Activated naive CD4-positive, alpha-beta T cell treated with anti-CD3 and anti-CD28 coated beads, Interleukin-2, amount 50 U/mL, for 24 hours (primary cell): ENCODE measurements at regions not wholly inside any gene's neighbourhood (a gene's known extent, or its start where the extent isn't known, plus 50 kb on each side); places are given as distances from the start of the nearest gene placed in this dataset.

Source experiments
- H3K27ac Mint-ChIP-seq: one replicate; pipeline ENCODE4 v1.8.0; 2021; ENCODE audit warnings: mild to moderate bottlenecking, mixed read lengths
- H3K27me3 Mint-ChIP-seq: one replicate; pipeline ENCODE4 v1.8.0; 2021; ENCODE audit warnings: mixed read lengths
- H3K36me3 Mint-ChIP-seq: one replicate; pipeline ENCODE4 v1.8.0; 2021; ENCODE audit warnings: mixed read lengths
- H3K4me1 Mint-ChIP-seq: one replicate; pipeline ENCODE4 v1.8.0; 2021; ENCODE audit warnings: mixed read lengths
- H3K4me3 Mint-ChIP-seq: one replicate; pipeline ENCODE4 v1.8.0; 2021; ENCODE audit warnings: mild to moderate bottlenecking, mixed read lengths
- H3K9me3 Mint-ChIP-seq: one replicate; pipeline ENCODE4 v1.8.0; 2021; ENCODE audit warnings: mixed read lengths

GRCh38 chr4:115749404-115749803, 636.0 kb upstream of the NDST4 start:
- peaks cover 7% of the 10 kb centered on the region for H3K9me3 Mint-ChIP-seq
- H3K27ac Mint-ChIP-seq: no peak overlapping the region
- no peaks in the 10 kb centered on the region for H3K36me3 Mint-ChIP-seq
- H3K27me3 Mint-ChIP-seq: no peaks in the 10 kb centered on the region
- no peak overlapping the region for H3K4me3 Mint-ChIP-seq
- no peaks in the 10 kb centered on the region for H3K4me1 Mint-ChIP-seq

- H3K36me3 Mint-ChIP-seq: no peaks in the 10 kb centered on the region
- H3K4me3 Mint-ChIP-seq: no peak overlapping the region
- no peaks in the 10 kb centered on the region for H3K9me3 Mint-ChIP-seq
- no peak overlapping the region for H3K27ac Mint-ChIP-seq
- no peaks in the 10 kb centered on the region for H3K4me1 Mint-ChIP-seq
- no peaks in the 10 kb centered on the region for H3K27me3 Mint-ChIP-seq
These were observed 627.4 kb upstream of the NDST4 start for GRCh38 chr4:115740806-115741205.

GRCh38 chr4:115729739-115730266, 616.4 kb upstream of the NDST4 start:
- Mint-ChIP-seq H3K9me3 (no peaks in the 10 kb centered on the region), H3K4me3 (no peak overlapping the region), H3K27ac (no peak overlapping the region), H3K4me1 (no peaks in the 10 kb centered on the region), H3K27me3 (no peaks in the 10 kb centered on the region), H3K36me3 (no peaks in the 10 kb centered on the region)

- Mint-ChIP-seq H3K27me3 (no peaks in the 10 kb centered on the region), H3K27ac (no peak overlapping the region), H3K4me1 (no peaks in the 10 kb centered on the region), H3K36me3 (no peaks in the 10 kb centered on the region), H3K4me3 (no peak overlapping the region), H3K9me3 (no peaks in the 10 kb centered on the region)
These were observed 610.2 kb upstream of the NDST4 start for GRCh38 chr4:115723621-115724020.

- no peaks in the 10 kb centered on the region for H3K27me3 Mint-ChIP-seq
- H3K9me3 Mint-ChIP-seq: no peaks in the 10 kb centered on the region
- no peaks in the 10 kb centered on the region for H3K36me3 Mint-ChIP-seq
- no peak overlapping the region for H3K27ac Mint-ChIP-seq
- H3K4me3 Mint-ChIP-seq: no peak overlapping the region
- no peaks in the 10 kb centered on the region for H3K4me1 Mint-ChIP-seq
These were observed 607.2 kb upstream of the NDST4 start for GRCh38 chr4:115720611-115721010.

GRCh38 chr4:115711575-115711974, 598.2 kb upstream of the NDST4 start:
- H3K36me3 Mint-ChIP-seq: no peaks in the 10 kb centered on the region
- no peaks in the 10 kb centered on the region for H3K9me3 Mint-ChIP-seq
- no peak overlapping the region for H3K27ac Mint-ChIP-seq
- H3K4me1 Mint-ChIP-seq: no peaks in the 10 kb centered on the region
- no peaks in the 10 kb centered on the region for H3K27me3 Mint-ChIP-seq
- no peak overlapping the region for H3K4me3 Mint-ChIP-seq

- H3K36me3 Mint-ChIP-seq: no peaks in the 10 kb centered on the region
- no peaks in the 10 kb centered on the region for H3K9me3 Mint-ChIP-seq
- H3K27me3 Mint-ChIP-seq: no peaks in the 10 kb centered on the region
- H3K27ac Mint-ChIP-seq: no peak overlapping the region
- no peak overlapping the region for H3K4me3 Mint-ChIP-seq
- no peaks in the 10 kb centered on the region for H3K4me1 Mint-ChIP-seq
These were observed 575.5 kb upstream of the NDST4 start for GRCh38 chr4:115688961-115689360.

GRCh38 chr4:115687052-115687755, 573.8 kb upstream of the NDST4 start:
- Mint-ChIP-seq H3K27ac (no peak overlapping the region), H3K4me3 (no peak overlapping the region), H3K4me1 (no peaks in the 10 kb centered on the region), H3K27me3 (no peaks in the 10 kb centered on the region), H3K36me3 (no peaks in the 10 kb centered on the region), H3K9me3 (no peaks in the 10 kb centered on the region)

- H3K27me3 Mint-ChIP-seq: no peaks in the 10 kb centered on the region
- no peak overlapping the region for H3K4me3 Mint-ChIP-seq
- no peaks in the 10 kb centered on the region for H3K36me3 Mint-ChIP-seq
- H3K4me1 Mint-ChIP-seq: no peaks in the 10 kb centered on the region
- H3K9me3 Mint-ChIP-seq: peaks cover 5% of the 10 kb centered on the region
- H3K27ac Mint-ChIP-seq: no peak overlapping the region
These were observed 565.1 kb upstream of the NDST4 start for GRCh38 chr4:115678425-115678941.

GRCh38 chr4:115675719-115676118, 562.3 kb upstream of the NDST4 start:
- Mint-ChIP-seq H3K9me3 (peaks cover 5% of the 10 kb centered on the region), H3K27ac (no peak overlapping the region), H3K36me3 (no peaks in the 10 kb centered on the region), H3K4me1 (no peaks in the 10 kb centered on the region), H3K27me3 (no peaks in the 10 kb centered on the region), H3K4me3 (no peak overlapping the region)

GRCh38 chr4:115674485-115674884, 561.1 kb upstream of the NDST4 start:
- Mint-ChIP-seq H3K27me3 (no peaks in the 10 kb centered on the region), H3K36me3 (no peaks in the 10 kb centered on the region)

GRCh38 chr4:115671581-115671980, 558.2 kb upstream of the NDST4 start:
- Mint-ChIP-seq H3K36me3 (no peaks in the 10 kb centered on the region), H3K4me1 (no peaks in the 10 kb centered on the region), H3K27me3 (no peaks in the 10 kb centered on the region), H3K9me3 (no peaks in the 10 kb centered on the region), H3K27ac (no peak overlapping the region), H3K4me3 (no peak overlapping the region)

More at GRCh38 chr4:115674485-115674884, 561.1 kb upstream of the NDST4 start:
- no peaks in the 10 kb centered on the region for H3K4me1 Mint-ChIP-seq
- no peak overlapping the region for H3K27ac Mint-ChIP-seq
- H3K9me3 Mint-ChIP-seq: peaks cover 5% of the 10 kb centered on the region
- no peak overlapping the region for H3K4me3 Mint-ChIP-seq

GRCh38 chr4:115670930-115671329, 557.5 kb upstream of the NDST4 start:
- H3K4me3 Mint-ChIP-seq: no peak overlapping the region
- no peak overlapping the region for H3K27ac Mint-ChIP-seq
- no peaks in the 10 kb centered on the region for H3K4me1 Mint-ChIP-seq
- H3K9me3 Mint-ChIP-seq: no peaks in the 10 kb centered on the region
- H3K36me3 Mint-ChIP-seq: no peaks in the 10 kb centered on the region
- no peaks in the 10 kb centered on the region for H3K27me3 Mint-ChIP-seq

- H3K4me3 Mint-ChIP-seq: no peak overlapping the region
These were observed 555.0 kb upstream of the NDST4 start for GRCh38 chr4:115668396-115668795.

GRCh38 chr4:115664285-115664684, 550.9 kb upstream of the NDST4 start:
- H3K27ac Mint-ChIP-seq: no peak overlapping the region
- no peaks in the 10 kb centered on the region for H3K9me3 Mint-ChIP-seq
- no peaks in the 10 kb centered on the region for H3K27me3 Mint-ChIP-seq
- H3K36me3 Mint-ChIP-seq: no peaks in the 10 kb centered on the region
- H3K4me3 Mint-ChIP-seq: no peak overlapping the region
- no peaks in the 10 kb centered on the region for H3K4me1 Mint-ChIP-seq

More at GRCh38 chr4:115668396-115668795, 555.0 kb upstream of the NDST4 start:
- no peaks in the 10 kb centered on the region for H3K27me3 Mint-ChIP-seq
- no peak overlapping the region for H3K27ac Mint-ChIP-seq
- H3K9me3 Mint-ChIP-seq: no peaks in the 10 kb centered on the region
- no peaks in the 10 kb centered on the region for H3K36me3 Mint-ChIP-seq
- H3K4me1 Mint-ChIP-seq: no peaks in the 10 kb centered on the region

GRCh38 chr4:115660465-115660864, 547.0 kb upstream of the NDST4 start:
- H3K4me1 Mint-ChIP-seq: no peaks in the 10 kb centered on the region
- H3K4me3 Mint-ChIP-seq: no peak overlapping the region
- H3K27me3 Mint-ChIP-seq: no peaks in the 10 kb centered on the region
- peaks cover 6% of the 10 kb centered on the region for H3K9me3 Mint-ChIP-seq
- H3K27ac Mint-ChIP-seq: no peak overlapping the region
- no peaks in the 10 kb centered on the region for H3K36me3 Mint-ChIP-seq
